ENCODE measurements at regions not wholly inside any gene's neighbourhood (a gene's known extent, or its start where the extent isn't known, plus 50 kb on each side); places are given as distances from the start of the nearest gene placed in this dataset.

GRCh38 chr7:98493030-98493778, 92.3 kb upstream of the BAIAP2L1 start:
- Mint-ChIP-seq H3K9me3 (peaks cover 20% of the 10 kb centered on the region), H3K4me3 (no peak overlapping the region), H3K27ac (no peak overlapping the region), H3K4me1 (no peaks in the 10 kb centered on the region), H3K27me3 (ENCODE audit: insufficient read depth, low read depth, poor library complexity) (peaks cover 4% of the 10 kb centered on the region), H3K36me3 (ENCODE audit: low read depth) (peaks cover 5% of the 10 kb centered on the region; the same call in 2 of the 3 replicates)
- H2AFZ ChIP-seq: no peak overlapping the region; the same call in 1 of the 2 replicates
- no peaks in the 10 kb centered on the region for H4K20me1 ChIP-seq (replicated peaks; ENCODE audit: insufficient read depth)
- H3K9me2 ChIP-seq (ENCODE audit: insufficient read depth): no peaks in the 10 kb centered on the region; the same call in 1 of the 2 replicates
- no peaks in the 10 kb centered on the region for H3K27me3 ChIP-seq (ENCODE audit: insufficient read depth)
- H3K4me3 ChIP-seq: no peak overlapping the region
- no peak for ATAC-seq
- H3K79me2 ChIP-seq (replicated peaks; ENCODE audit: insufficient read depth): no peaks in the 10 kb centered on the region
- H3K4me1 ChIP-seq (ENCODE audit: insufficient read depth): no peaks in the 10 kb centered on the region
- no peaks in the 10 kb centered on the region for H3K36me3 ChIP-seq (ENCODE audit: insufficient read depth)
- TF ChIP-seq STAT1 (IDR thresholded peaks at IDR 0.05; ENCODE audit: unreplicated experiment) (no peak), NANOG (IDR thresholded peaks at IDR 0.05; ENCODE audit: borderline replicate concordance) (no peak)
- H3F3A ChIP-seq (replicated peaks; ENCODE audit: low read depth): no peaks in the 10 kb centered on the region
- no peak overlapping the region for H3K27ac ChIP-seq (ENCODE audit: low read depth)
- no peak overlapping the region for H3K4me2 ChIP-seq
- no peak for DNase-seq (ENCODE audit: low spot score)

GRCh38 chr7:98488167-98488566, 87.3 kb upstream of the BAIAP2L1 start:
- Mint-ChIP-seq H3K27me3 (ENCODE audit: insufficient read depth, low read depth, poor library complexity) (peaks cover 14% of the 10 kb centered on the region), H3K27ac (no peak overlapping the region)
- TF ChIP-seq ZNF462 (CRISPR knock-in tag; IDR thresholded peaks at IDR 0.05) (no peak), ZNF114 (CRISPR knock-in tag; IDR thresholded peaks at IDR 0.05) (no peak), STAT1 (IDR thresholded peaks at IDR 0.05; ENCODE audit: unreplicated experiment) (no peak), EZH2phosphoT487 (IDR thresholded peaks at IDR 0.05; ENCODE audit: unreplicated experiment) (no peak), CTCF (conservative IDR thresholded peaks at IDR 0.05; ENCODE audit: low read depth in 2 of 2) (no peak), NANOG (IDR thresholded peaks at IDR 0.05; ENCODE audit: borderline replicate concordance) (no peak), REST (IDR thresholded peaks at IDR 0.05; ENCODE audit: unreplicated experiment) (no peak), CREB1 (CRISPR knock-in tag; IDR thresholded peaks at IDR 0.05; ENCODE audit: low read depth) (no peak), ZNF331 (CRISPR knock-in tag; IDR thresholded peaks at IDR 0.05; ENCODE audit: low read depth) (no peak), POLR2AphosphoS5 (IDR thresholded peaks at IDR 0.05; ENCODE audit: low read depth) (no peak)

More at GRCh38 chr7:98488167-98488566, 87.3 kb upstream of the BAIAP2L1 start:
- no peak for ATAC-seq
- Mint-ChIP-seq H3K9me3 (no peaks in the 10 kb centered on the region; the same call in 2 of the 3 replicates), H3K4me3 (no peak overlapping the region), H3K4me1 (no peaks in the 10 kb centered on the region), H3K36me3 (ENCODE audit: low read depth) (no peaks in the 10 kb centered on the region)
- no peak overlapping the region for H3K4me2 ChIP-seq
- H3K36me3 ChIP-seq (ENCODE audit: insufficient read depth): no peaks in the 10 kb centered on the region
- no peaks in the 10 kb centered on the region for H3K79me2 ChIP-seq (replicated peaks; ENCODE audit: insufficient read depth)
- H3K27ac ChIP-seq (ENCODE audit: low read depth): no peak overlapping the region
- H3K9me2 ChIP-seq (ENCODE audit: insufficient read depth): no peaks in the 10 kb centered on the region; the same call in 1 of the 2 replicates
- no peaks in the 10 kb centered on the region for H4K20me1 ChIP-seq (replicated peaks; ENCODE audit: insufficient read depth)
- DNase-seq (ENCODE audit: low spot score): no peak
- H3K27me3 ChIP-seq (ENCODE audit: insufficient read depth): no peaks in the 10 kb centered on the region
- H3K4me3 ChIP-seq: no peak overlapping the region
- no peaks in the 10 kb centered on the region for H3K4me1 ChIP-seq (ENCODE audit: insufficient read depth)
- H2AFZ ChIP-seq: no peak overlapping the region
- no peaks in the 10 kb centered on the region for H3F3A ChIP-seq (replicated peaks; ENCODE audit: low read depth)

All from GM23338 (cell line).